ENCODE measurements at regions not wholly inside any gene's neighbourhood (a gene's known extent, or its start where the extent isn't known, plus 50 kb on each side); places are given as distances from the start of the nearest gene placed in this dataset.

GRCh38 chr1:227396539-227397353 lies 78.5 kb upstream of the CDC42BPA start:
- no peak for TF ChIP-seq EZH2phosphoT487 (IDR thresholded peaks at IDR 0.05; ENCODE audit: low read depth)
- TF ChIP-seq CTCF (IDR thresholded peaks at IDR 0.05; ENCODE audit: low read depth, low read length): no peak
- Histone ChIP-seq H3K36me3 (replicated peaks; ENCODE audit: low read depth, low read length) (no peaks in the 10 kb centered on the region), H3K9ac (ENCODE audit: low read length) (no peak overlapping the region), H4K20me1 (ENCODE audit: insufficient read depth, low read length) (no peaks in the 10 kb centered on the region), H3K4me1 (ENCODE audit: low read length) (no peaks in the 10 kb centered on the region), H2AFZ (ENCODE audit: low read depth, low read length) (no peak overlapping the region), H3K4me2 (ENCODE audit: low read length) (no peak overlapping the region), H3K27ac (ENCODE audit: low read length) (no peak overlapping the region), H3K79me2 (ENCODE audit: low read length) (no peaks in the 10 kb centered on the region), H3K27me3 (ENCODE audit: low read depth, low read length) (0 out of 2 replicates have a peak, but pooled peaks cover 3% of the 10 kb centered on the region), H3K4me3 (ENCODE audit: low read length) (no peak overlapping the region), H3K9me3 (ENCODE audit: insufficient read depth, low read length) (no peaks in the 10 kb centered on the region)

- no peaks in the 10 kb centered on the region for H4K20me1 ChIP-seq (ENCODE audit: insufficient read depth, low read length)
These were observed 77.2 kb upstream of the CDC42BPA start for GRCh38 chr1:227395426-227396028.

GRCh38 chr1:227392984-227393764 lies 74.9 kb upstream of the CDC42BPA start:
- H3K4me2 ChIP-seq (ENCODE audit: low read length): no peak overlapping the region
- no peak overlapping the region for H3K4me3 ChIP-seq (ENCODE audit: low read length)
- no peaks in the 10 kb centered on the region for H3K79me2 ChIP-seq (ENCODE audit: low read length)
- H3K9ac ChIP-seq (ENCODE audit: low read length): no peak overlapping the region
- no peaks in the 10 kb centered on the region for H3K9me3 ChIP-seq (ENCODE audit: insufficient read depth, low read length)
- no peaks in the 10 kb centered on the region for H3K4me1 ChIP-seq (ENCODE audit: low read length)
- TF ChIP-seq CTCF (IDR thresholded peaks at IDR 0.05; ENCODE audit: low read depth, low read length): no peak
- no peak for TF ChIP-seq EZH2phosphoT487 (IDR thresholded peaks at IDR 0.05; ENCODE audit: low read depth)
- H2AFZ ChIP-seq (ENCODE audit: low read depth, low read length): no peak overlapping the region
- no peaks in the 10 kb centered on the region for H4K20me1 ChIP-seq (ENCODE audit: insufficient read depth, low read length)
- H3K27ac ChIP-seq (ENCODE audit: low read length): no peak overlapping the region
- no peaks in the 10 kb centered on the region for H3K36me3 ChIP-seq (replicated peaks; ENCODE audit: low read depth, low read length)
- H3K27me3 ChIP-seq (ENCODE audit: low read depth, low read length): 0 out of 2 replicates have a peak, but pooled peaks cover 3% of the 10 kb centered on the region

More at GRCh38 chr1:227395426-227396028, 77.2 kb upstream of the CDC42BPA start:
- Histone ChIP-seq H3K9ac (ENCODE audit: low read length) (no peak overlapping the region), H3K79me2 (ENCODE audit: low read length) (no peaks in the 10 kb centered on the region), H3K36me3 (replicated peaks; ENCODE audit: low read depth, low read length) (no peaks in the 10 kb centered on the region), H3K27ac (ENCODE audit: low read length) (no peak overlapping the region), H3K4me2 (ENCODE audit: low read length) (no peak overlapping the region), H3K9me3 (ENCODE audit: insufficient read depth, low read length) (no peaks in the 10 kb centered on the region), H3K4me3 (ENCODE audit: low read length) (no peak overlapping the region), H2AFZ (ENCODE audit: low read depth, low read length) (no peak overlapping the region), H3K27me3 (ENCODE audit: low read depth, low read length) (0 out of 2 replicates have a peak, but pooled peaks cover 3% of the 10 kb centered on the region), H3K4me1 (ENCODE audit: low read length) (no peaks in the 10 kb centered on the region)
- no peak for TF ChIP-seq EZH2phosphoT487 (IDR thresholded peaks at IDR 0.05; ENCODE audit: low read depth)
- TF ChIP-seq CTCF (IDR thresholded peaks at IDR 0.05; ENCODE audit: low read depth, low read length): no peak

GRCh38 chr1:227391879-227392278 lies 73.6 kb upstream of the CDC42BPA start:
- Histone ChIP-seq H3K79me2 (ENCODE audit: low read length) (no peaks in the 10 kb centered on the region), H3K4me3 (ENCODE audit: low read length) (no peak overlapping the region), H3K9me3 (ENCODE audit: insufficient read depth, low read length) (no peaks in the 10 kb centered on the region), H3K27me3 (ENCODE audit: low read depth, low read length) (no peaks in the 10 kb centered on the region), H4K20me1 (ENCODE audit: insufficient read depth, low read length) (no peaks in the 10 kb centered on the region), H3K4me1 (ENCODE audit: low read length) (no peaks in the 10 kb centered on the region), H3K9ac (ENCODE audit: low read length) (no peak overlapping the region), H3K27ac (ENCODE audit: low read length) (no peak overlapping the region), H3K4me2 (ENCODE audit: low read length) (no peak overlapping the region), H2AFZ (ENCODE audit: low read depth, low read length) (no peak overlapping the region), H3K36me3 (replicated peaks; ENCODE audit: low read depth, low read length) (no peaks in the 10 kb centered on the region)
- no peak for TF ChIP-seq CTCF (IDR thresholded peaks at IDR 0.05; ENCODE audit: low read depth, low read length)
